K562 (cell line): ENCODE measurements at regions not wholly inside any gene's neighbourhood (a gene's known extent, or its start where the extent isn't known, plus 50 kb on each side); places are given as distances from the start of the nearest gene placed in this dataset.

Experiments used
- ATAC-seq: fragments of 200-7000 bp; cut with Tn5 transposase; 3 replicates; pipeline ENCODE4 v1.9.1; 2020; ENCODE audit warnings: moderate library complexity
- BruUV-seq: library from RNA; stranded (reverse); fragments of 400-500 nt; replicated peaks from 2 replicates; lab custom pipeline; 2021; lab: Mats Ljungman, UMichigan
- CTCF ChIA-PET: fragments of 300-600 bp; formaldehyde crosslinking; extraction: SDS; loops from one replicate; lab custom pipeline; 2021; ENCODE audit warnings: low intra/inter-chr PET ratio; lab: Yijun Ruan, JAX
- POLR2A ChIA-PET: fragments of 300-600, 350-650 bp; sonication (Branson Sonifier 250); formaldehyde crosslinking; extraction: SDS; loops from one replicate; lab custom pipeline; 2021; ENCODE audit warnings: antibody characterized with exemption, inconsistent platforms; lab: Yijun Ruan, JAX
- DNase-seq, 4 experiments: peaks; one replicate each; pipeline versions ENCODE4 v3.0.0 to v3.0.0-alpha.2; 2011 to 2018; ENCODE audit warnings: low spot score in 3 of 4, mixed read lengths in 3 of 4; ENCODE audit errors: extremely low read depth in 1 of 4
- FAIRE-seq: peaks from 2 replicates; lab custom pipeline; 2011; peaks lifted over from hg19 to GRCh38; lab: Jason Lieb, UNC
- H2AFZ ChIP-seq: 2 replicates; pipeline ENCODE4 v1.6.0; 2011; ENCODE audit warnings: low read depth, low read length, control low read depth, inconsistent platforms
- H3K27ac ChIP-seq: fragments of 200-600 bp; 3 replicates; pipeline ENCODE4 v1.8.0; 2011; ENCODE audit warnings: low read depth, mild to moderate bottlenecking, control low read depth, inconsistent platforms, low read length, moderate library complexity, mixed read lengths; ENCODE audit errors: extremely low read depth
- H3K27me3 ChIP-seq, 2 experiments: fragments of 300-600 bp in 1 of 2; 2 replicates in 1 of 2; 3 replicates in 1 of 2; pipeline versions ENCODE4 v1.6.0 to v1.8.0; 2011; ENCODE audit warnings: inconsistent platforms in 2 of 2, low read length in 2 of 2, mild to moderate bottlenecking in 1 of 2, mixed read lengths in 1 of 2, moderate library complexity in 1 of 2; ENCODE audit not compliant: control insufficient read depth in 2 of 2, insufficient read depth in 2 of 2
- H3K36me3 ChIP-seq: fragments of 300-600 bp; 3 replicates; pipeline ENCODE4 v1.8.0; 2011; ENCODE audit warnings: mild to moderate bottlenecking, low read length, inconsistent platforms; ENCODE audit not compliant: control insufficient read depth, insufficient read depth
- H3K4me1 ChIP-seq, 2 experiments: fragments of 200-600 bp in 1 of 2; replicated peaks in 1 of 2; 2 replicates in 1 of 2; 3 replicates in 1 of 2; pipeline versions ENCODE4 v1.5.1 to v1.8.0; 2011; ENCODE audit warnings: inconsistent platforms in 2 of 2, low read length in 2 of 2, mild to moderate bottlenecking in 1 of 2, mixed read lengths in 1 of 2, moderate library complexity in 1 of 2; ENCODE audit not compliant: control insufficient read depth in 2 of 2, insufficient read depth in 2 of 2
- H3K4me2 ChIP-seq: 2 replicates; pipeline ENCODE4 v1.6.1; 2011; ENCODE audit warnings: low read length, control low read depth, inconsistent platforms, mixed read lengths; ENCODE audit not compliant: insufficient read depth
- H3K4me3 ChIP-seq: fragments of 200-600 bp; sonication (generic), shearing (Covaris generic); 2 replicates; pipeline ENCODE4 v1.5.1; 2016; ENCODE audit warnings: control low read depth, inconsistent platforms
- H3K79me2 ChIP-seq: fragments of 200-600 bp; 3 replicates; pipeline ENCODE4 v1.8.0; 2011; ENCODE audit warnings: low read length, inconsistent platforms; ENCODE audit not compliant: control insufficient read depth, insufficient read depth
- H3K9ac ChIP-seq, 2 experiments: 2 replicates each; pipeline versions ENCODE4 v1.6.0 to v1.6.1; 2011; ENCODE audit warnings: low read depth in 2 of 2, low read length in 2 of 2, control low read depth in 1 of 2, inconsistent platforms in 1 of 2, mild to moderate bottlenecking in 1 of 2, mixed read lengths in 1 of 2; ENCODE audit not compliant: insufficient read depth in 1 of 2
- H3K9me1 ChIP-seq: one replicate; pipeline ENCODE4 v1.6.0; 2011; ENCODE audit warnings: inconsistent platforms, mild to moderate bottlenecking, low read length, moderate library complexity; ENCODE audit not compliant: control insufficient read depth, insufficient read depth
- H3K9me3 ChIP-seq: replicated peaks from 2 replicates; pipeline ENCODE4 v1.5.1; 2011; ENCODE audit warnings: low read depth, low read length, inconsistent platforms; ENCODE audit not compliant: control insufficient read depth, insufficient read depth
- H4K20me1 ChIP-seq: replicated peaks from 2 replicates; pipeline ENCODE4 v1.6.1; 2011; ENCODE audit warnings: low read length, inconsistent platforms, mixed read lengths; ENCODE audit not compliant: control insufficient read depth, insufficient read depth
- ARHGAP35 ChIP-seq: fragments of 450-650 bp; IDR thresholded peaks from 2 replicates; pipeline ENCODE4 v1.6.1; 2018; ENCODE audit not compliant: partially characterized antibody
- BCL6 ChIP-seq: fragments of 250-450 bp; sonication (Bioruptor Pico); IDR thresholded peaks from 2 replicates; pipeline ENCODE4 v1.4.0; 2020
- HNRNPL ChIP-seq: fragments of 200-400 bp; formaldehyde crosslinking; IDR thresholded peaks from 2 replicates; pipeline ENCODE4 v1.6.1; 2017; ENCODE audit warnings: low read depth, mild to moderate bottlenecking, low read length
- NBN ChIP-seq: fragments of 450-650 bp; IDR thresholded peaks from 2 replicates; pipeline ENCODE4 v1.6.1; 2016; ENCODE audit warnings: low read depth, mild to moderate bottlenecking
- PHTF2 ChIP-seq: fragments of 250-450 bp; sonication (Bioruptor Pico); IDR thresholded peaks from 2 replicates; pipeline ENCODE4 v1.5.0; 2021; ENCODE audit warnings: mild to moderate bottlenecking
- RBM34 ChIP-seq: fragments of 200-400 bp; formaldehyde crosslinking; IDR thresholded peaks from 2 replicates; pipeline ENCODE4 v1.6.1; 2018; ENCODE audit warnings: low read length, borderline replicate concordance; ENCODE audit not compliant: insufficient read depth
- SIN3A ChIP-seq, 2 experiments: fragments of 150-350 bp in 1 of 2; IDR thresholded peaks; 2 replicates each; pipeline ENCODE4 v1.6.1; 2011 to 2016; ENCODE audit warnings: borderline replicate concordance in 2 of 2, low read depth in 2 of 2, low read length in 2 of 2, mild to moderate bottlenecking in 2 of 2, moderate library complexity in 2 of 2; ENCODE audit not compliant: control insufficient read depth in 1 of 2
- SIX5 ChIP-seq, 2 experiments: IDR thresholded peaks; 2 replicates each; pipeline ENCODE4 v1.6.1; 2011; ENCODE audit warnings: low read length in 2 of 2, borderline replicate concordance in 1 of 2, low read depth in 1 of 2, mild to moderate bottlenecking in 1 of 2, moderate library complexity in 1 of 2; ENCODE audit not compliant: insufficient read depth in 1 of 2
- TBL1XR1 ChIP-seq, 2 experiments: IDR thresholded peaks; 2 replicates each; pipeline ENCODE4 v1.6.1; 2012; ENCODE audit warnings: improper control_type of control experiment in 2 of 2, low read length in 2 of 2, mild to moderate bottlenecking in 1 of 2
- ZNF140 ChIP-seq: fragments of 250-450 bp; sonication (Bioruptor Pico); IDR thresholded peaks from 2 replicates; pipeline ENCODE4 v1.8.0; 2021; ENCODE audit warnings: moderate library complexity, mild to moderate bottlenecking, inconsistent platforms
- WGBS: fragments of 100-300 bp; shearing (Covaris generic); methylation state at CpG from one replicate; pipeline ENCODE4 v1.1.6; 2016; ENCODE audit warnings: low coverage, mixed read lengths; ENCODE audit not compliant: insufficient coverage; ENCODE audit errors: missing lambda C conversion rate; 5-methylcytosine and 5-hydroxymethylcytosine counted together
- in situ Hi-C: fragments of 300-500 bp; cut with MboI; formaldehyde crosslinking; loops from 4 replicates; pipeline ENCODE4 v1.15.0; 2018; ENCODE audit warnings: inconsistent platforms, mixed read lengths
- intact Hi-C: fragments of 100-400 bp; cut with micrococcal nuclease; formaldehyde crosslinking; loops from 2 replicates; pipeline ENCODE4 v1.14.2; 2022

GRCh38 chr4:100588076-100588475 is 70.3 kb upstream of the EMCN start:
- no peaks in the 10 kb centered on the region for H3K4me1 ChIP-seq
- no peaks in the 10 kb centered on the region for H3K36me3 ChIP-seq
- H4K20me1 ChIP-seq, result no peaks in the 10 kb centered on the region
- H3K4me2 ChIP-seq, result no peak overlapping the region
- H3K9ac ChIP-seq, result no peak overlapping the region
- TF ChIP-seq ARHGAP35 (no peak), ZNF140 (CRISPR knock-in tag) (no peak), SIX5 (IDR thresholded peaks at IDR 0.05; ENCODE audit: borderline replicate concordance in 1 of 2, insufficient read depth in 1 of 2, low read depth in 1 of 2, low read length in 2 of 2) (no peak), TBL1XR1 (IDR thresholded peaks at IDR 0.05; ENCODE audit: low read length in 2 of 2) (no peak), RBM34 (no peak), NBN (no peak), HNRNPL (no peak), BCL6 (CRISPR knock-in tag) (no peak), PHTF2 (CRISPR knock-in tag) (no peak), SIN3A (IDR thresholded peaks at IDR 0.05; ENCODE audit: borderline replicate concordance in 2 of 2, control insufficient read depth in 1 of 2, low read depth in 2 of 2, low read length in 2 of 2) (no peak)
- H3K9me3 ChIP-seq, result 0 out of 2 replicates have a peak, but pooled peaks cover 2% of the 10 kb centered on the region
- WGBS, result 0% methylated on average over 3 of the region's 3 CpGs
- no peaks in the 10 kb centered on the region for H3K27me3 ChIP-seq
- CTCF ChIA-PET, result no interaction called here
- no peaks in the 10 kb centered on the region for H3K9me1 ChIP-seq
- BruUV-seq, result no TSS peak
- no peak for FAIRE-seq
- intact Hi-C loops (no loop called here), in situ Hi-C loops (no loop called here)
- no peak for DNase-seq
- no peaks in the 10 kb centered on the region for H3K79me2 ChIP-seq
- POLR2A ChIA-PET, result no interaction called here
- no peak overlapping the region for H3K27ac ChIP-seq
- no peak overlapping the region for H3K4me3 ChIP-seq
- no peak overlapping the region for H2AFZ ChIP-seq
- ATAC-seq, result no peak
